Ovary (tissue), 7 donors: ENCODE measurements at regions not wholly inside any gene's neighbourhood (a gene's known extent, or its start where the extent isn't known, plus 50 kb on each side); places are given as distances from the start of the nearest gene placed in this dataset.

Experiments
- DNase-seq, 5 donors: peaks; one replicate each; pipeline ENCODE4 v3.0.0-alpha.2; 2019 to 2020
- H3K27ac ChIP-seq, 2 donors: fragments of 200-600 bp; one replicate each; pipeline versions ENCODE4 v1.5.1 to v1.8.0; 2019 to 2022
- H3K27me3 ChIP-seq: fragments of 200-600 bp; one replicate; pipeline ENCODE4 v1.8.0; 2022
- H3K36me3 ChIP-seq: fragments of 200-600 bp; sonication (generic); one replicate; pipeline ENCODE4 v1.5.1; 2019
- H3K4me1 ChIP-seq: one replicate; pipeline ENCODE4 v1.8.1; 2013; ENCODE audit warnings: mild to moderate bottlenecking, moderate library complexity; ENCODE audit not compliant: insufficient read depth
- H3K4me3 ChIP-seq: fragments of 200-600 bp; sonication (generic); one replicate; pipeline ENCODE4 v1.5.1; 2017
- H3K9me3 ChIP-seq, 2 donors: fragments of 200-600 bp in 1 of 2; sonication (generic) in 1 of 2; one replicate each; pipeline versions ENCODE4 v1.5.1 to v1.8.1; 2013 to 2019; ENCODE audit warnings: mild to moderate bottlenecking in 1 of 2, moderate library complexity in 1 of 2
- CTCF ChIP-seq, 3 donors: fragments of 450-650 bp in 2 of 3; fragments of 200-600 bp in 1 of 3; IDR thresholded peaks; one replicate each; pipeline versions ENCODE4 v1.5.1 to v1.8.0; 2016 to 2022; ENCODE audit warnings: antibody characterized with exemption in 3 of 3, mild to moderate bottlenecking in 1 of 3
- EP300 ChIP-seq: sonication (generic); formaldehyde crosslinking; IDR thresholded peaks from one replicate; pipeline ENCODE4 v1.6.1; 2017; ENCODE audit warnings: antibody characterized with exemption
- POLR2A ChIP-seq: fragments of 450-650 bp; IDR thresholded peaks from one replicate; pipeline ENCODE4 v1.6.1; 2017; ENCODE audit warnings: antibody characterized with exemption, mild to moderate bottlenecking, moderate library complexity
- WGBS, 3 donors: extraction: QIAGEN DNeasy Blood & Tissue Kit in 1 of 3; methylation state at CpG; one replicate each; pipeline versions ENCODE4 v1.1.5 to v1.1.7; 2013 to 2017; 5-methylcytosine and 5-hydroxymethylcytosine counted together
- intact Hi-C, 4 donors: fragments of 100-400 bp; cut with DNase I; formaldehyde crosslinking; loops; one replicate each; pipeline versions ENCODE4 v1.11.0 to v1.15.1; 2022 to 2023
- donor health status: DM: no; HTN: no; CAD: no; lungs with moderate emphysema.
- donor health status: DM: no; HTN: no; CAD: no.
- donor health status: Bipolar disorder and iron deficiency.
- donor health status: DM: no; HTN: no; CAD: no.
- donor health status: DM: yes; HTN: yes; CAD: no.

- no peaks in the 10 kb centered on the region for H3K4me1 ChIP-seq
- H3K4me3 ChIP-seq, result no peak overlapping the region
- no peaks in the 10 kb centered on the region for H3K27me3 ChIP-seq
- TF ChIP-seq POLR2A (no peak), CTCF (IDR thresholded peaks at IDR 0.05) (no peak), EP300 (no peak)
- H3K36me3 ChIP-seq, result no peaks in the 10 kb centered on the region
- intact Hi-C loops, result no loop called here
- WGBS, 3 donors, result 68 to 80% (median 78%) methylated on average over 5 of the region's 5 CpGs
- no peaks in the 10 kb centered on the region for H3K9me3 ChIP-seq
- H3K27ac ChIP-seq, result no peak overlapping the region
- DNase-seq, result no peak
Observed at GRCh38 chr15:91468871-91469580, 369.0 kb downstream of the SV2B start.

- Histone ChIP-seq H3K4me3 (no peak overlapping the region), H3K9me3 (no peaks in the 10 kb centered on the region), H3K27ac (no peak overlapping the region), H3K27me3 (no peaks in the 10 kb centered on the region), H3K4me1 (no peaks in the 10 kb centered on the region), H3K36me3 (no peaks in the 10 kb centered on the region)
- 55 to 59% (median 57%) methylated on average over 17 of the region's 17 CpGs for WGBS, 3 donors
- intact Hi-C loops, result no loop called here
- DNase-seq, result no peak
- TF ChIP-seq CTCF (IDR thresholded peaks at IDR 0.05) (no peak), EP300 (no peak), POLR2A (no peak)
Observed at GRCh38 chr15:91469632-91470567, 369.8 kb downstream of the SV2B start.

GRCh38 chr15:91471468-91471867, 371.4 kb downstream of the SV2B start:
- Histone ChIP-seq H3K4me1 (no peaks in the 10 kb centered on the region), H3K9me3 (no peaks in the 10 kb centered on the region), H3K4me3 (no peak overlapping the region), H3K27me3 (no peaks in the 10 kb centered on the region), H3K27ac (no peak overlapping the region), H3K36me3 (no peaks in the 10 kb centered on the region)
- intact Hi-C loops, result no loop called here
- 36 to 41% (median 38%) methylated on average over 6 of the region's 6 CpGs for WGBS, 3 donors
- no peak for DNase-seq
- TF ChIP-seq POLR2A (no peak), CTCF (IDR thresholded peaks at IDR 0.05) (no peak), EP300 (no peak)

GRCh38 chr15:91472316-91472756, 372.3 kb downstream of the SV2B start:
- intact Hi-C loops, result no loop called here
- Histone ChIP-seq H3K4me3 (no peak overlapping the region), H3K27me3 (no peaks in the 10 kb centered on the region), H3K27ac (no peak overlapping the region), H3K9me3 (no peaks in the 10 kb centered on the region), H3K36me3 (no peaks in the 10 kb centered on the region), H3K4me1 (no peaks in the 10 kb centered on the region)
- WGBS, 3 donors, result 49 to 62% (median 56%) methylated on average over 3 of the region's 3 CpGs
- TF ChIP-seq EP300 (no peak), POLR2A (no peak), CTCF (IDR thresholded peaks at IDR 0.05) (no peak)
- DNase-seq, result no peak
